Heart left ventricle (tissue), 13 donors: ENCODE measurements at regions not wholly inside any gene's neighbourhood (a gene's known extent, or its start where the extent isn't known, plus 50 kb on each side); places are given as distances from the start of the nearest gene placed in this dataset.

ENCODE experiments used
- CTCF ChIP-seq, 12 donors: fragments of 200-600 bp; sonication (generic) in 4 of 12; IDR thresholded peaks; one replicate each; pipeline versions ENCODE4 v1.5.0 to v1.8.0; 2018 to 2022; ENCODE audit warnings: antibody characterized with exemption in 12 of 12, mild to moderate bottlenecking in 5 of 12
- POLR2A ChIP-seq, 2 donors: fragments of 450-650 bp; IDR thresholded peaks; one replicate each; pipeline ENCODE4 v1.6.1; 2017; ENCODE audit warnings: antibody characterized with exemption in 2 of 2, mild to moderate bottlenecking in 2 of 2, moderate library complexity in 2 of 2
- donor health status: ischemic (EF 13 %, LVEDD 7.1; RV severe dilation, severe dysfunction).
- donor health status: DM: no; HTN: yes; CAD: no.
- donor health status: DM: no; HTN: no; CAD: no.
- donor health status: ischemic (EF 25% LVEDD 6.9; RV normal size, moderate dysfunction).
- donor health status: ischemic (EF 25% LVEDD 5.7; RV mildly dilated, moderate dysfunction).
- donor health status: ischemic (EF 35%, LVEDD 5.7; RV mildly dilated, moderate dysfunction).
- donor health status: nonischemic (EF 11% LVEDD 7.7; RV severe dilation, severe dysfunction).
- donor health status: DM: yes; HTN: yes; CAD: no.
- donor health status: PGD.
- donor health status: ischemic (EF 29% LVEDD 5.4; RV normal size, mild dysfunction).
- donor health status: nonischemic (EF 23%, LVEDD 6.1; RV moderate dilation, normal function).

- TF ChIP-seq CTCF (IDR thresholded peaks at IDR 0.05): peak in 3 of 12 donors; percentile 24 to 32 (median 28)
- no peak for TF ChIP-seq POLR2A (IDR thresholded peaks at IDR 0.05)
Measured at GRCh38 chr20:17859616-17860232, 108.9 kb downstream of the SNX5 start.
